ENCODE measurements at regions not wholly inside any gene's neighbourhood (a gene's known extent, or its start where the extent isn't known, plus 50 kb on each side); places are given as distances from the start of the nearest gene placed in this dataset.
"Not testable (repeated sequence)": the region's sequence is repeated elsewhere in the genome, so short reads cannot be mapped to it uniquely, and the experiment has no call there.

- Mint-ChIP-seq H3K4me3 (no peak overlapping the region), H3K27me3 (peaks cover 15% of the 10 kb centered on the region), H3K36me3 (no peaks in the 10 kb centered on the region), H3K27ac (no peak overlapping the region), H3K4me1 (peaks cover 6% of the 10 kb centered on the region), H3K9me3 (no peaks in the 10 kb centered on the region)
- DNase-seq (ENCODE audit: low spot score in 2 of 2) = no peak
- ATAC-seq (ENCODE audit: low read depth) = no peak
Measured at GRCh38 chr15:77895742-77896141, 181.8 kb downstream of the TBC1D2B start.

- H3K36me3 Mint-ChIP-seq; DNase-seq (ENCODE audit: low spot score in 2 of 2); H3K9me3 Mint-ChIP-seq; ATAC-seq (ENCODE audit: low read depth); H3K4me3 Mint-ChIP-seq; H3K4me1 Mint-ChIP-seq; H3K27ac Mint-ChIP-seq: not testable (repeated sequence)
- H3K27me3 Mint-ChIP-seq = peaks cover 15% of the 10 kb centered on the region
Measured at GRCh38 chr15:77895145-77895544, 182.4 kb downstream of the TBC1D2B start.

- peaks cover 18% of the 10 kb centered on the region for H3K27me3 Mint-ChIP-seq
- ATAC-seq (ENCODE audit: low read depth); DNase-seq (ENCODE audit: low spot score in 2 of 2); H3K36me3 Mint-ChIP-seq; H3K4me3 Mint-ChIP-seq; H3K4me1 Mint-ChIP-seq; H3K27ac Mint-ChIP-seq; H3K9me3 Mint-ChIP-seq: not testable (repeated sequence)
Measured at GRCh38 chr15:77893671-77894640, 183.6 kb downstream of the TBC1D2B start.

- peaks cover 18% of the 10 kb centered on the region for H3K27me3 Mint-ChIP-seq
- not testable (repeated sequence) for H3K36me3 Mint-ChIP-seq; DNase-seq (ENCODE audit: low spot score in 2 of 2); ATAC-seq (ENCODE audit: low read depth); H3K27ac Mint-ChIP-seq; H3K9me3 Mint-ChIP-seq; H3K4me1 Mint-ChIP-seq; H3K4me3 Mint-ChIP-seq
Measured at GRCh38 chr15:77893246-77893645, 184.3 kb downstream of the TBC1D2B start.

DNA sequence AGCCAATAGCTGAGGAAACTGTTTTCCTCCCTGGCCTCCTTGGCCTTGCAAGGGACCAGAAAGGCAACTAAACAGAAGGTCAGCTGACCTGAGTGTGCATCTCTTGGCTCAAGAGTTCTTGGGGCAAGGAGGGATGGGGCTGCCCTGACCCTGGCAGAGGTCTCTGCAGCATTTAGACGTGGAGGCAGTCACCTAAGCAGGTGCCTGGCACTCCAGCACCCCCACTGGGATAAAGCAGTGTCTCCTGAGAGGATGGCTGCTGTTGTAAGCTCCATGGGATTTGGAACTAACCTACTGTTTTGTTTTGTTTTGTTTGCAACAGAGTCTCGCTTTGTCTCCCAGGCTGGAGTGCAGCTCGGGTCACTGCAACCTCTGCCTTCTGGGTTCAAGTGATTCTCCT, 185.2 kb downstream of the TBC1D2B start:
- H3K4me3 Mint-ChIP-seq = no peak overlapping the region
- H3K9me3 Mint-ChIP-seq = no peaks in the 10 kb centered on the region
- no peak overlapping the region for H3K27ac Mint-ChIP-seq
- H3K27me3 Mint-ChIP-seq = peaks cover 18% of the 10 kb centered on the region
- H3K36me3 Mint-ChIP-seq = no peaks in the 10 kb centered on the region
- DNase-seq (ENCODE audit: low spot score in 2 of 2) (no peak), ATAC-seq (ENCODE audit: low read depth) (no peak)
- H3K4me1 Mint-ChIP-seq = peaks cover 6% of the 10 kb centered on the region

DNA sequence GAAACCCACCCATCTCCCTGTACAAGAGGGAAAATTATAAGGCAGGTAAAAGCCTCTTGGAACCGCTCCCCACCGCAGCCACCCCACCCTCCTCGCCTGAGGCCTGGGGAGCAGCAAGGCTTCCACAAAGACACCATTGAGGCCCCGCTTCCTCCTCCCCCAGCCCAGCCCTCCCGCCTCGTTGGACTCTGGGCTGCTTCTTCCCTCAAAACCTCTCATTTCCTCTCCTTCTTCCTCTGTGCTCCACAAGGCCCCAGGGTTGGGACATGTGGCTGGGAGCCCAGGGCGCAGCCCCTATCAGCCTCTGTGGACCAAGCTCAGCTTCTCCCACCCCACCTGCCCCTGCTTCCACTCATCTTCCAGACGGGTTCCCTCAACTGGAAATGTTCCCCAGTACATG, 185.6 kb downstream of the TBC1D2B start:
- not testable (repeated sequence) for H3K36me3 Mint-ChIP-seq; H3K9me3 Mint-ChIP-seq; H3K27ac Mint-ChIP-seq; ATAC-seq (ENCODE audit: low read depth); DNase-seq (ENCODE audit: low spot score in 2 of 2); H3K4me1 Mint-ChIP-seq; H3K4me3 Mint-ChIP-seq
- H3K27me3 Mint-ChIP-seq = peaks cover 18% of the 10 kb centered on the region

DNA sequence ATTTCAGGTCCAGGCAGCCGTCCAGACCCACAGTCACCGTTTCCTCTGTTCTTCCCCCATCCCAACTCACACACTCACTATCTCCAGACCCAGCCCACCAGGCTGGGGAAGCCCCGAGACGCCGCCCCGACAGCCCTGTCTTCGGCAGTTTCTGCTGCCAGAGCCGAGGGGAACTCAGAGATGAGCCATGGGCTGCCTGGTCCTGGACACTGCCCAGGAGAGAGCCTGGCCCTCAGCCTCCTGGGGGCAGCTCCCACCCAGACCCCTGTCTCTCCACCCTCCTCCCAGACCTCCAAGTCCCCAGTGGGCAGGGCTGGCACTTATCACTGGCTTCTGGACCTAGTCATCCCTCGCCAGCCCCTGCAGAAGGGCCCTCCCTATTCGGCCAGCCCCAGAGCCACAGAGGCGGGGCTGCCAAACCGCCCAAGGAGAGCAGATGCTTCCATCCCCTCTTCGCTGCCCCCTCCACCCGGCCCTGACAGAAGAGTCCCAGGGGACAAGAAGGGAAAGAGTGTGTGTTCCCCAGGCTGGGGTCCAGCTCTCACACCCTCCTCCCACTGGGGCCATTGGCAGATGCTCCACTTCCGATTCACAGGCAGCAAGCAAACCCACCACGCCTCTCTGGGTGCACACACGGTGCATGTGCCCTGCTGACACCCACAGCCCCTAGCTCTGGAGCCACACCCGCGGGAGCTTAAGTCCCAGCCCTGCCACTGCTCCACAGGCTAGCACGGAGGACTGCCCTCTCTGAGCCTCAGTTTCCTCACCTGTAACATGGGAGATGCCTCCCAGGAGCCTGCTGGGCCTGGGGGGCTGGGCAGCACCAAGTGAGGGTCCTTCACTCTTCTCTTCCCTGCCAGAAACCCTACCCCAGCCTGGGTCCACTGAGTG, 186.4 kb downstream of the TBC1D2B start:
- H3K27me3 Mint-ChIP-seq = peaks cover 18% of the 10 kb centered on the region
- peak; percentile 76 for ATAC-seq (ENCODE audit: low read depth)
- not testable (repeated sequence) for H3K4me3 Mint-ChIP-seq; H3K36me3 Mint-ChIP-seq; DNase-seq (ENCODE audit: low spot score in 2 of 2); H3K4me1 Mint-ChIP-seq; H3K9me3 Mint-ChIP-seq; H3K27ac Mint-ChIP-seq

- not testable (repeated sequence) for DNase-seq (ENCODE audit: low spot score in 2 of 2); H3K36me3 Mint-ChIP-seq; ATAC-seq (ENCODE audit: low read depth); H3K4me3 Mint-ChIP-seq; H3K27ac Mint-ChIP-seq; H3K9me3 Mint-ChIP-seq; H3K4me1 Mint-ChIP-seq
- peaks cover 15% of the 10 kb centered on the region for H3K27me3 Mint-ChIP-seq
Measured at GRCh38 chr15:77889828-77890725, 187.4 kb downstream of the TBC1D2B start.

DNA sequence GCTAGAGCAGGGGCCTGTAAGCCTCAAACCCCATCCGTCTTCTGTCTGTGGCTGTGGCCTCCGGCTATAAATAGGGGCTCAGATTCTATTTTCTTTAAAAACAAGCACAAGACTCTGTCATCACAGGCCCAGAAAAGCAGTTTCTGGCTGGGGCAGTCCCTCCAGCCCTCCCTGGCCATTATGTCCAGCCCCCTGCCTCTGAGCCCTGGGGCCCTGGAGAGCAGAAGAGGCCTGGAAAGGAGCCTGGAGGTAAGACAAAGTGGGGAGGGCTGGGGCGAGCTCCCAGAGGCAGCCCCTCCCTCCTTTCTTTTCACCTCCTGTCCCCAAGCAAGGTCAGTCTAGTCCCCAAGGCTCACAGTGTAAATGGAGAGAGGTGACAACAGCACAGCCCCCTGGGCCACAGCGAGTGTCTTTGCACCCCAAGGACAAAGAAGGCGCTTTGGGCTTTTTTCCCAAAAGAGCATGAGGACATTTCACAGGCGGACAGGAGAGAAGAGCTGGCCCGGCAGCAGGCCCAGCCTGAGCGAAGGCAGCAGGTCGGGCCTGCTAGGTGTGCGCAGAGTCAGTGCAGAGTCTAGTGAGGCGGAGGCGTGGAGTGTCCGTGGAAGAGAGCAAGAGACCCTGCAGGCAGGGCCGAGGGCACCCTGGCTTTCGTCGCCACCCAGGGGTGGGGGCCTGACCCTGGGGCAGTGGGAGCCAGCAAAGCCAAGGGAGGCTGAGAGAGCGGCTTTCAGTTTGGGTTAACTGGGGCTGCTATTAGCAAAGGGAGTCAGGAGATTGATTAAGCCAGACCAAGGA, 188.3 kb downstream of the TBC1D2B start:
- no peak overlapping the region for H3K4me3 Mint-ChIP-seq
- H3K27me3 Mint-ChIP-seq = peaks cover 10% of the 10 kb centered on the region
- no peaks in the 10 kb centered on the region for H3K36me3 Mint-ChIP-seq
- H3K27ac Mint-ChIP-seq = no peak overlapping the region
- ATAC-seq (ENCODE audit: low read depth) (no peak), DNase-seq (ENCODE audit: low spot score in 2 of 2) (no peak)
- no peaks in the 10 kb centered on the region for H3K9me3 Mint-ChIP-seq
- peaks cover 2% of the 10 kb centered on the region for H3K4me1 Mint-ChIP-seq

DNA sequence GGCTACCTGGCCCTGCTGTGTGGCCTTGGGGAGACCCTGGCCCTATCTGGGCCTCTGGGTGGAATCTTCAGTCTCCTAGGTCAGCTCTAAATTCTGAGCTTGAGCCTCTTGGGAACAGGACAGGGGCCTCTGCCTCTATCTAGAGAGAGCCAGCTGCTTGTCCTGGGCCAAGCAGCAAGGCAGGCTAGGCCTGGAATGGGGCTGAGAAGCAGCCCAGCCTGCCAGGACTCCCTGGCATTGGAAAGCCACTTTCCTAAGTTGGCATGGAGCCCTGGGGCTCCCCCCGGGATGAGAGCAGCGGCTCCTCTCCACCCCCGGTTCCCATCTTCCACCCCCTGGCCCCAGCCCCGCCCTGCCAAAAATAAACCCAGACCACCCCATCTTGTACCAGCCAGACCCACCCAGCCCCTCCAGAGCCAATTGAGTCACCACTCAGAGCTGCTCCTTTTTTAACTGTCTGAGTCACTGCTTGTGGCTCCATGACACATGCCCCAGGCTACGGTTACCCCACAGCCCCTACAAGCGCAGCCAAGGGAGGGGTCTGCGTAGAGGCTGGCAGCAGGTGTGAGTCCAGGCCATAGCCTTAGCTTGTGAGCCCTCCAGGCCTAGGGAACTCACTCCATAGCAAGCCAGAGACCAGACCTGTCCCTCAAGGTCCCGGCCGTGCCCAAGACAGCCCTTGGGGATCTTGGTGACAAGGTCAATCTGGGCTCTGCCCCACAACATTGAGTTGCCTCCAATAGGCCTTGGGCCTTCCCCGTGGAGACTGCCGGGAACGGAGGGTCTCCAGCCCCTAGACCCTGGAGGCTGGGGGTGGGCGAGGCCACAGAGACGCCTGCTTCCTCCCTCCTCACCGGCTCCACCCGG, 189.7 kb downstream of the TBC1D2B start:
- not testable (repeated sequence) for H3K4me1 Mint-ChIP-seq; H3K27ac Mint-ChIP-seq; H3K4me3 Mint-ChIP-seq; H3K9me3 Mint-ChIP-seq; DNase-seq (ENCODE audit: low spot score in 2 of 2); H3K36me3 Mint-ChIP-seq; ATAC-seq (ENCODE audit: low read depth); H3K27me3 Mint-ChIP-seq

DNA sequence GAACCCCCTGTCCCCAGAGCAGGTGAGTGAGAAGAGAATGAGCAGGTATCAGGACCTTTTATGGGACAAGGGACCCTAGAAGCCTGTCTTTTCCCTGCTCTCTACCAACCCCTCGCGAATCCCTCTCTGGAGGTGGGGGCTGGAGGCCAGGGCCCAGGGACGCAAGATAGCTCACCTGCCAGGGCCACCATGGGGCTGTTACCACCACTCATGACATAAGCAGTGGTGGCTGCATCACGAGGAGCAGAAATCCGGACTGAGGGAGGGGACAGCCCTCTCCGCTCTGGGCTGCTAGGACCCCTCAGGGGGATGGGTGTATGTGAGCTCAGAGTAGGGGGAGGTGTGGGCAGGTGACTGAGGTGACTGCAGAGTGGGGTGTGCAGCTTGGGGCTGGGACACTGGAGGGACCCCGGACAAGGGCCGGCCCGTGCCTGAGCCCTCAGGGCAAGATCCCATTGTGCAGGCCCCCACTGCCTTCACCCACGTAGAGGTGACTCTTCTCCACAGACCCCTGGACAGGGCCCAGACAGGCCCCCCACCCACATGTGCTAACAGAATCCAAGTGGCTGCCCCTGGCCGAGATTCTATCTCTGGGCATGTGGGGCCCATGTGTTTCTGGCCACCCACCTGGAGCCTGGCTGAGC, 190.6 kb downstream of the TBC1D2B start:
- H3K9me3 Mint-ChIP-seq = no peaks in the 10 kb centered on the region
- DNase-seq (ENCODE audit: low spot score in 2 of 2) (no peak), ATAC-seq (ENCODE audit: low read depth) (no peak)
- no peak overlapping the region for H3K4me3 Mint-ChIP-seq
- H3K27me3 Mint-ChIP-seq = peaks cover 3% of the 10 kb centered on the region
- no peak overlapping the region for H3K27ac Mint-ChIP-seq
- peaks cover under 1% of the 10 kb centered on the region for H3K4me1 Mint-ChIP-seq
- H3K36me3 Mint-ChIP-seq = no peaks in the 10 kb centered on the region
